ENCODE measurements at regions not wholly inside any gene's neighbourhood (a gene's known extent, or its start where the extent isn't known, plus 50 kb on each side); places are given as distances from the start of the nearest gene placed in this dataset.
"Not testable (repeated sequence)": the region's sequence is repeated elsewhere in the genome, so short reads cannot be mapped to it uniquely, and the experiment has no call there.

DNA sequence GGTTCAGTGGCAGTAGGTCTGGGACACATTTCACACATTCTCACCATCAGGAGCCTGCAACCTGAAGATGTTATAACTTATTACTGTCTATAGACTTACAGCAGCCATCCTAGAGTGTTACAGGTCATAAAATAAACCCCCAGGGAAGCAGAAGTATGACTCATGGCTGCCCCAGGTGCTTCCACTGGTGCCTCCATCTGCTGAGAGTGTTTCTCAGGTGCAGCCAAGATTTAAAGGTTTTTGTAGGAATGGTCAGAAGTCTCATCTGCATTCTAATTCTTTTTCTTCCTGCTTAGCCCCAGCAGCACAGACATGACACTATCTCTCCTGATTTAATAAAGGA lies 1319.6 kb downstream of the RPIA start:
- not testable (repeated sequence) for H2BK12ac ChIP-seq (ENCODE audit: low read length); H3K18ac ChIP-seq (ENCODE audit: low read length); H3K4me2 ChIP-seq (ENCODE audit: insufficient read depth, low read length, poor library complexity, severe bottlenecking); H3K27me3 ChIP-seq (ENCODE audit: control insufficient read depth in 3 of 3, insufficient read depth in 3 of 3, low read depth in 1 of 3, low read length in 3 of 3); H3K23ac ChIP-seq (ENCODE audit: low read depth, low read length, poor library complexity); H3K4me1 ChIP-seq (ENCODE audit: control insufficient read depth in 2 of 2, insufficient read depth in 1 of 2, low read depth in 1 of 2, low read length in 2 of 2); H2BK15ac ChIP-seq (ENCODE audit: low read length); H3K9ac ChIP-seq (ENCODE audit: low read depth, low read length, poor library complexity); H4K8ac ChIP-seq (ENCODE audit: low read depth, low read length); H3K27ac ChIP-seq (replicated peaks; ENCODE audit: low read length); H2BK5ac ChIP-seq (ENCODE audit: low read length); H2AFZ ChIP-seq (ENCODE audit: low read length); H3K4ac ChIP-seq (ENCODE audit: low read length); H2AK5ac ChIP-seq (ENCODE audit: low read depth, low read length); H3K4me3 ChIP-seq (ENCODE audit: low read length in 2 of 2); H3K36me3 ChIP-seq (replicated peaks in 1 of 2; ENCODE audit: control insufficient read depth in 2 of 2, insufficient read depth in 2 of 2, low read length in 2 of 2); H3K14ac ChIP-seq (ENCODE audit: low read length); H4K91ac ChIP-seq (ENCODE audit: low read depth, low read length, poor library complexity); H3K79me1 ChIP-seq (ENCODE audit: low read depth, low read length); DNase-seq (ENCODE audit: low spot score); H2BK120ac ChIP-seq (ENCODE audit: low read depth, low read length); H3K9me3 ChIP-seq (replicated peaks in 1 of 2; ENCODE audit: control insufficient read depth in 2 of 2, insufficient read depth in 1 of 2, low read depth in 1 of 2, low read length in 2 of 2)

DNA sequence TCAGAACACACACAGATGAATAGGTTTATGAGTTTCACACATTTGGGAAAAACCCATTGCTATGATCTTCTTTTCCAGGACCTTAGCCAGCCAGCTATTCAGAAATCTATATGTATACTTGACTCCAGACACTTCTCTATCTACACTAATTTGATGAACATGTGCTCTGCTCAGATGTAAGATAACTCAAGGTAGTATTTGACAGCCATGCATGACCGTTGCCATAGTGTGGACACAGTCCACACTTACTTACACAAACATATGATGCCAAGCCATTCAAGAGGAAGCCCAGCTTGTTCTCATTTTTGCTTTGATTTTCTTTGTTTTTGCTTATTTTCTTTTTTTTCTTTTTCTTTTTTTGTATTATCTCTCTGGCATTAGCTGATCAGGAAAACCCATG lies 1328.4 kb downstream of the RPIA start:
- not testable (repeated sequence) for H3K27me3 ChIP-seq (ENCODE audit: control insufficient read depth in 3 of 3, insufficient read depth in 3 of 3, low read depth in 1 of 3, low read length in 3 of 3)
- no CpG with 5 or more reads among the region's 1 CpG for WGBS, 2 donors (ENCODE audit: extremely low coverage in 2 of 2, insufficient read length in 2 of 2, insufficient replicate concordance in 1 of 2)

DNA sequence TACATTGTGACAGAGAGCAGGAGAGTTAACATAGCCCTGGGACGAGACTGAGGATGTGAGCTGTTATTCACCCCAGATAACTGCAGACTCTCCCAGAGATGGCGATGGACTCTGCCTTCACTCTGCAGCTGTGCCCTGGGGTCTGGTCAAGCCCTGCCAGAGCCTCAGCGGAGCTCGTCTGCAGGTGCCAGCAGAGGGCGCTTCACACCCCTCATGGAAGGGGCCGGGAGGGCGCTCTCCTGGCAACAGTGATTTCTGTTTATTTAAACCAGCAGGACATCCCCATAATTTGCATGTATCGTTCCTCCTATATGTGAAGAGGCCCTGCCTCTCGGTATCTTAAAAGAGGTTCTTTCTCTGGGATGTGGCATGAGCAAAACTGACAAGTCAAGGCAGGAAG lies 1329.8 kb downstream of the RPIA start:
- H3K9me3 ChIP-seq (replicated peaks in 1 of 2; ENCODE audit: control insufficient read depth in 2 of 2, insufficient read depth in 1 of 2, low read depth in 1 of 2, low read length in 2 of 2); H2AK5ac ChIP-seq (ENCODE audit: low read depth, low read length); H3K23ac ChIP-seq (ENCODE audit: low read depth, low read length, poor library complexity); H4K91ac ChIP-seq (ENCODE audit: low read depth, low read length, poor library complexity); H3K36me3 ChIP-seq (replicated peaks in 1 of 2; ENCODE audit: control insufficient read depth in 2 of 2, insufficient read depth in 2 of 2, low read length in 2 of 2); H4K8ac ChIP-seq (ENCODE audit: low read depth, low read length); DNase-seq (ENCODE audit: low spot score); H3K9ac ChIP-seq (ENCODE audit: low read depth, low read length, poor library complexity); H3K27ac ChIP-seq (replicated peaks; ENCODE audit: low read length); H3K79me1 ChIP-seq (ENCODE audit: low read depth, low read length); H3K4me3 ChIP-seq (ENCODE audit: low read length in 2 of 2); H3K4me2 ChIP-seq (ENCODE audit: insufficient read depth, low read length, poor library complexity, severe bottlenecking); H2BK5ac ChIP-seq (ENCODE audit: low read length); H2AFZ ChIP-seq (ENCODE audit: low read length); H2BK15ac ChIP-seq (ENCODE audit: low read length); H3K4me1 ChIP-seq (ENCODE audit: control insufficient read depth in 2 of 2, insufficient read depth in 1 of 2, low read depth in 1 of 2, low read length in 2 of 2); H2BK120ac ChIP-seq (ENCODE audit: low read depth, low read length); H3K27me3 ChIP-seq (ENCODE audit: control insufficient read depth in 3 of 3, insufficient read depth in 3 of 3, low read depth in 1 of 3, low read length in 3 of 3); H3K18ac ChIP-seq (ENCODE audit: low read length); H3K4ac ChIP-seq (ENCODE audit: low read length); H2BK12ac ChIP-seq (ENCODE audit: low read length); H3K14ac ChIP-seq (ENCODE audit: low read length): not testable (repeated sequence)
- WGBS, 2 donors (ENCODE audit: extremely low coverage in 2 of 2, insufficient read length in 2 of 2, insufficient replicate concordance in 1 of 2): no CpG with 5 or more reads among the region's 9 CpGs

More for the DNA sequence above, 1328.4 kb downstream of the RPIA start:
- H3K4me2 ChIP-seq (ENCODE audit: insufficient read depth, low read length, poor library complexity, severe bottlenecking); H3K14ac ChIP-seq (ENCODE audit: low read length); H4K91ac ChIP-seq (ENCODE audit: low read depth, low read length, poor library complexity); H2BK5ac ChIP-seq (ENCODE audit: low read length); H3K9ac ChIP-seq (ENCODE audit: low read depth, low read length, poor library complexity); H3K4me1 ChIP-seq (ENCODE audit: control insufficient read depth in 2 of 2, insufficient read depth in 1 of 2, low read depth in 1 of 2, low read length in 2 of 2); H3K4ac ChIP-seq (ENCODE audit: low read length); H2BK15ac ChIP-seq (ENCODE audit: low read length); H3K4me3 ChIP-seq (ENCODE audit: low read length in 2 of 2); H3K36me3 ChIP-seq (replicated peaks in 1 of 2; ENCODE audit: control insufficient read depth in 2 of 2, insufficient read depth in 2 of 2, low read length in 2 of 2); H3K27ac ChIP-seq (replicated peaks; ENCODE audit: low read length); H4K8ac ChIP-seq (ENCODE audit: low read depth, low read length); H2BK120ac ChIP-seq (ENCODE audit: low read depth, low read length); H2AK5ac ChIP-seq (ENCODE audit: low read depth, low read length); H3K18ac ChIP-seq (ENCODE audit: low read length); H3K9me3 ChIP-seq (replicated peaks in 1 of 2; ENCODE audit: control insufficient read depth in 2 of 2, insufficient read depth in 1 of 2, low read depth in 1 of 2, low read length in 2 of 2); H2AFZ ChIP-seq (ENCODE audit: low read length); DNase-seq (ENCODE audit: low spot score); H2BK12ac ChIP-seq (ENCODE audit: low read length); H3K23ac ChIP-seq (ENCODE audit: low read depth, low read length, poor library complexity); H3K79me1 ChIP-seq (ENCODE audit: low read depth, low read length): not testable (repeated sequence)

DNA sequence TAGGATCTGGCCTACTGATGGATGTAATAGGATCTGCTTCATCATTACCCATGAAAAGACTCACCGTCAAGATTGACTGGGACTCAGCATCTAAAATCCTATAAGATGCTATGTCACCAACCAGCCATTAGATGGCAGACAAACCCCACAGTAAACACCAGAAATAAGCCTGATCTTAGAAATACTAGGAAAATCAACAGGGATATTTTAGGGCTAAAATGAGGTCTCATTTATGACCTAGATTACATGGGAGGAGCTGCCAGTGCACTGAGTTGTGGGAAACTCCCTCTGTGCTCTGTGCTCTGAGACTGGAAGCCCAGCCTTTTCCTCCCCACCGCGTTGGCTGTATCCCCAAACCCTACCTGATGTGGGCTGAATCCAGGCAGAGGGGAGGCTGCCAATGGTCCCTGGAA lies 1335.8 kb downstream of the RPIA start:
- WGBS, 2 donors (ENCODE audit: extremely low coverage in 2 of 2, insufficient read length in 2 of 2, insufficient replicate concordance in 1 of 2): no CpG with 5 or more reads among the region's 3 CpGs
- H3K79me1 ChIP-seq (ENCODE audit: low read depth, low read length); H3K23ac ChIP-seq (ENCODE audit: low read depth, low read length, poor library complexity); H2BK15ac ChIP-seq (ENCODE audit: low read length); H4K91ac ChIP-seq (ENCODE audit: low read depth, low read length, poor library complexity); H3K36me3 ChIP-seq (replicated peaks in 1 of 2; ENCODE audit: control insufficient read depth in 2 of 2, insufficient read depth in 2 of 2, low read length in 2 of 2); H4K8ac ChIP-seq (ENCODE audit: low read depth, low read length); H3K9ac ChIP-seq (ENCODE audit: low read depth, low read length, poor library complexity); H2BK5ac ChIP-seq (ENCODE audit: low read length); H2AFZ ChIP-seq (ENCODE audit: low read length); H3K27me3 ChIP-seq (ENCODE audit: control insufficient read depth in 3 of 3, insufficient read depth in 3 of 3, low read depth in 1 of 3, low read length in 3 of 3); H3K4me2 ChIP-seq (ENCODE audit: insufficient read depth, low read length, poor library complexity, severe bottlenecking); H3K27ac ChIP-seq (replicated peaks; ENCODE audit: low read length); H3K14ac ChIP-seq (ENCODE audit: low read length); DNase-seq (ENCODE audit: low spot score); H3K18ac ChIP-seq (ENCODE audit: low read length); H3K4me3 ChIP-seq (ENCODE audit: low read length in 2 of 2); H3K4ac ChIP-seq (ENCODE audit: low read length); H2AK5ac ChIP-seq (ENCODE audit: low read depth, low read length); H3K9me3 ChIP-seq (replicated peaks in 1 of 2; ENCODE audit: control insufficient read depth in 2 of 2, insufficient read depth in 1 of 2, low read depth in 1 of 2, low read length in 2 of 2); H2BK120ac ChIP-seq (ENCODE audit: low read depth, low read length); H2BK12ac ChIP-seq (ENCODE audit: low read length); H3K4me1 ChIP-seq (ENCODE audit: control insufficient read depth in 2 of 2, insufficient read depth in 1 of 2, low read depth in 1 of 2, low read length in 2 of 2): not testable (repeated sequence)
